Stimulated activated CD4-positive, alpha-beta T cell treated with anti-CD3 and anti-CD28 coated beads, Interleukin-2, amount 100 ng/mL, for 4 hours (primary cell): ENCODE measurements at regions not wholly inside any gene's neighbourhood (a gene's known extent, or its start where the extent isn't known, plus 50 kb on each side); places are given as distances from the start of the nearest gene placed in this dataset.
"Not testable (repeated sequence)": the region's sequence is repeated elsewhere in the genome, so short reads cannot be mapped to it uniquely, and the experiment has no call there.

Experiments used
- DNase-seq: peaks from one replicate; pipeline ENCODE4 v3.0.0-alpha.2; 2020; ENCODE audit warnings: low read depth

DNA sequence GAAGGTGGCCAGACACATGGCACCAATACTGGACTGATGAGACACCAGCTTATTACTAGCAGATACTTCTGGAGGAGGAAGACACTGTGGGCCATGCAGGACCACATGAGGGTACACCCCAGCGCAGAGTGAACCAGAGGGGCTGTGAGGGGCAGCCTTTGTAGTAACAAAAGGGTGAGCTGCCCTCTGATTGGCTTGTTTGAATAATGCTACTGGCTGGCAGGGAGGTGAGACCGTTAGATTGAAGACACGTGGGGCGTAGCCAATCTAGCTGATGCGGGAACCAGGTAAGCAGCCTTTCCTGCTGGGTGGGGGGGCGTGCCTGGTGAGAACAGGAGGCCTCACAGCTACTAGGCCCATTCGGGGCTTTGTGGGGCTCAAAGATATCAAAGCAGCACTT is 102.8 kb upstream of the SEC14L1 start:
- DNase-seq: no peak

DNA sequence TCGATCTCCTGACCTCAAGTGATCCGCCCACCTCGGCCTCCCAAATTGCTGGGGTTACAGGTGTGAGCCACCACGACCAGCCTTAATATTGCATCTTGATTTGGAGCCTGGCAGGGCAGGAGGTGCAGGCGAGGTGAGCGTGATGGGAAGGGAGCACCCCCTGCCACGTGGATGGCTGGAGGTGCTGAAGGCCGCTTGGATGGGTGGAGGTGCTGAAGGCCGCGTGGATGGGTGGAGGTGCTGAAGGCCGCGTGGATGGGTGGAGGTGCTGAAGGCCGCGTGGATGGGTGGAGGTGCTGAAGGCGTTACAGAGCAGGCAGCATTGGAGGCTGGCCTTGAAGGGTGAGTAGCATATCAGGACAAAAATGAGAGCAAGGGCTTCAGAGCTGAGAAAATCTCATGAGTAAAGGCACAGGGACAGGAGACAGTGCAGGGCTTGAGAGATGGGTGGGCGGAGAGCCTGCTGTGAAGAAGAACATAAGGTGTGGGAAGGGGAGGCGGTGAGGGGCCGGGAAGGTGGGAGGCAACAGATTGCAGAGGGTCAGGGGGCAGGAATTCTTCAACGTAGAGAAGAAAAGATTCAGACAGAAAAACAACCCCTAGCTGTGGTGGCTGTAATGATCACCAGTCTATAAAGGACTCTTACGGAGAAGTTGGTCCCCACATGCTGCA is 101.7 kb upstream of the SEC14L1 start:
- DNase-seq: no peak

DNA sequence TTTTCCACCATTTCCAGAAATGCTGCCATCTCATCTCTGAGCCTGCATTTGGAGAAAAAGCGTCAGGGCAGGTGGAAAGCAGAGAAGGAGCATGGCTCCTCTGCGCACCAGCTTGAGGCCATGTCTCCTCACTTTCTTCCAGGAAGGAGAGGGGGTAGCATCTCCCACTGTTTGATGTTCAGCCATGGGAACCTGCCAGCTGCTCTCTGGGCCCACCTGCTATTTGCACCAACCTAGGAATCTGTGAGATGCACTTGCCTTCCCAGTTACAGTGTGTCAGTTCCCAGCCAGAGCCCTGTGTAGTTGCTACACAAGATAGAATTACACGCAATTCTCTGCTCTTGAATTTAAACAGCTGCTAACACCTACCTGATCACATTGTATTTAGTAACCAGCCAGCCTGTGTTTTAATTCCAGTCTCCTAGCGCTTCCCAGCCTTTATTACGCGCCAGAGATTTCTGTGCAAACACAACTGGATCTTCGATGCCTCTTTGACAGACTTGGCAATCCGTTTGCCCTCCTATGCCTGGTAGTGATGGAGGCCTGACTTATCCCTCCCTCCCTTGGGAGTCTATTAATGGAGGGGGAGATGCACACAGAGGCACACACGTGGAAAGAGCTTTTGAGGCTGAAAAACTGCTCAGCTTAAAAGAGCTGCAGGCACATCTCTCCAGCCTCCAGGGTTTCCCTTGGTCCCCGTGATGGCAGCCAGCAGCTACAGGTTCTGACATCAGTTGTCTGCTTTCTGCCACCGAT is 98.1 kb upstream of the SEC14L1 start:
- DNase-seq: no peak

DNA sequence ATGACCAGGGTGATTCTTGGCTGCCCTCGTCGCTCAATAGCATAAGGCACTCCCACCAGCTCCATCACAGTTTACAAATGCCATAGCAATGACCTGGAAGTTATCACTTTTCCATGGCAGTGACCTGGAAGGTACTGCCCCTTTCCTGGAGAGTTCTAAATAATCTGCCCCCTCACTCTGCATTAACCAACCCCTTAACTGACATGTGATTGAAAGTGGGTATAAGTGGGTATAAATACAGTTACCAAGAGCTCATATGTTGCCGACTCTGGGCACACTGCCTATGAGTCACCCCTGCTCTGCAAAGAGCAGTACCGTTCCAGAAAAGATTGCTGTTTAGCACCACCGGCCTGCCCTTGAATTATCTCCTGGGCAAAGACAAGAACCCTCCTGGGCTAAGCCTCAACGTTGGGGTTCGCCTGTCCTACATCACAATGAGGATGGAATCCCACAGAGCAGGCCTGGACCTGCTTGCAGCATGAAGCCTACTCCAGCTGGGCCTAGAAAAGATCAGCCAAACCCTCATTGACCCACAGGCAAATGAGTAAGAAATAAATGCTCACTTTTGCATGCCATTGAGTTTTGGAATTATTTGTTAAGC is 95.2 kb upstream of the SEC14L1 start:
- no peak for DNase-seq

DNA sequence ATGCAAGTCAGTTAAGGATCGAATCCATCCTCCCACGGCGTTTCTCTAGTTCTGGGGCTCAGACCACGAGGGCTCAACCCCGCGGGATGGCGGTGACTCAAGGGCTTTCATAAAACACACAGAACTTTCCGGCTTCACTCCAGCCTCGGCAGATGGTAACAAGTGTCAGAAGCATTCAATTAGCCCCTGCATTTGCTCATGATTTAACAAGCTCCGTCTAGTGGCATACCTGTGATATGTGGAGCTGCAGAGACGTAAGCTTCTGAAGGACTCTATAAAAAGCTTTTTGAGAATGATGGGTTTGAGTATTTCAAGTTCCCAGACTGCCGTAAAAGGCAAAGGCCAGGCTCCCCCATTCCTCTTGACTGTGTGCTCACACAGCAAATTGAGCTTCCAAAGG is 91.3 kb upstream of the SEC14L1 start:
- no peak for DNase-seq

DNA sequence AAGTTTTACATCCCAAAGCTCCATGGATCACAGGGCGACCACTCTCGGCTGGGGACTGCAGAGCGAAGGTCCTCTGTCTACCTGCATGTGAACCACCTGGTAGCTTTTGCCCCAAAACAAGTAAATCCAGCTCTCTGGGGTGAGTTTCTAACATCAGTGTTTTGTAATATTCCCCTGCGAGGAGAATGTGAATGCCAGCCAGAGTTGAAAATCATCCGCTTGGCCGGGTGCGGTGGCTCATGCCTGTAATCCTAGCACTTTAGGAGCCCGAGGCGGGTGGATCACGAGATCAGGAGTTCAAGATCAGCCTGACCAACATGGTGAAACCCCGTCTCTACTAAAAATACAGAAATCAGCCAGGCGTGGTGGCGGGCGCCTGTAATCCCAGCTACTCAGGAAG is 89.9 kb upstream of the SEC14L1 start:
- not testable (repeated sequence) for DNase-seq

DNA sequence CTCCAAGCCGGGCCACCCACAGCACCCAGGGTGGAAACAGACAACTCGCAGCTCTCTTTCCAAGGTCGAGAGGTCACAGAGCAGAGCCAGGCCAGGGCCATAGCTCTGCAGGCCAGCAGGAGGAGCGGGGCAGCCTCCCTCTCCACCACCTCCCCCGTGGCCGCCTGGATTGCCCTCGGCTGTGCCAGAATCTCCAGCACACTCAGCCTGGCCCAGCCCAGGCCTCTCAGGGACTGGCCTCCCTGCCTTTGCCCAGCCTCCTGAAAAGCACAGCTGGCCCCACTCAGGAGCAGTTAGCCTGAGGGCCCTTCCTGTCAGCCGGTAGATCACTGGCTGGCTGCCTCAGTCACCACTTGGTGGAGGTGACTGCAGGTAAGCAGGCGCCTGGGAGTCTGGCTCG is 85.8 kb upstream of the SEC14L1 start:
- no peak for DNase-seq

DNA sequence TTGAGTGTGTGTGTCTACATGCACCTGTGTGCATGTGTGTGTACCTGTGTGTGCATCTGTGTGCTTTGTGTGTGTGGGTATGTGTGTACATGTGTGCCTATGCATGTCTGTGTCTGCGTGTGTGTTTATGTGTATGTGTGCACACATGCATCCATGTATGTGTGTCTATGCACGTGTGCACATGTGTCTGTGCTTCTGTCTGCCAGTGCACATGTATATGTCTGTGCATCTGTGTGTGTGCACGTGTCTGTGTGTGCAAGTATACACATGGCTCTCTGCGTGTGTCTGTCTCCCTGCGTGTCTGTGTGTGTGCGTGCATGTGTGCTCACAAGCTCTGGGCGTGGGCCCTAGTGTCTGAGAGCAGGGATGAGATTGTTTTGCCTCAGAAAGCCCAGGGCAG is 85.3 kb upstream of the SEC14L1 start:
- DNase-seq: no peak

DNA sequence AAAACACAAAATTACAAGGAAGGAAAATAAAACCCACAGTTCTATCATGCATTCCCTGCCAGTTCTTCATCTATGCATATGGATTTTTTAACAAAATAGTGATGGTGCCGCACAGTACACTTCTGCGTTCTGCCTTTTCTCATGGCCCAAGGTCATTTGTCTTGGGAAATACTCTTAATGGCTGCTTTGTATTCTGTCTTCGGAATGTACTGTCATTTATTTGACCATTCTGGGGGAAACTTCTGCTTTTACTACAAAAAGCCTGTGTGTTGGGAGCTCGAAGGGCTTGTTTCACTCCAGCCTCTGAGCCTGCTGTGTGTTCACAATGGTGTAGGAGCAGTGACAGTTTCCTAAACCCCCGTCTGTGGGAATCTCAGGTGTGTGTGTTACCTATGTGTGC is 82.8 kb upstream of the SEC14L1 start:
- DNase-seq: no peak

DNA sequence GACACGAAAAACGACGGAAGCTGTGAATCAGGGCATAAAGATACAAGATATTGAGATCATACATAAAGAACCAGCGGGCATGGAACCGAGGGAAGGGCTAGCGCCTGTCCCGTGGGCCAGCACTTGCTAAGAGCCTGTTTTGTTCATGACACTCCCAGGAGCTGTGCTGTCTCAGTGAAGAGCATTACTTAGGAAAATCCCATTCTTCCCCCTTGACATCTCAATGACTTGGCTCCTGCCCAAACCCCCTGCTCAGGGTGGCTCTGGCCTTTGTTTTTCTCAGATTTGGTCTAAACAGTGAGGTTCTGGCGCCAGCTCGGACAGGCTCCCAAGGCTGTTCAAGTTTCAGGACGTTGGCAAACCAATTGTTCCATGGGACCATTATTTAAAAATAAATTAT is 79.1 kb upstream of the SEC14L1 start:
- DNase-seq: no peak

DNA sequence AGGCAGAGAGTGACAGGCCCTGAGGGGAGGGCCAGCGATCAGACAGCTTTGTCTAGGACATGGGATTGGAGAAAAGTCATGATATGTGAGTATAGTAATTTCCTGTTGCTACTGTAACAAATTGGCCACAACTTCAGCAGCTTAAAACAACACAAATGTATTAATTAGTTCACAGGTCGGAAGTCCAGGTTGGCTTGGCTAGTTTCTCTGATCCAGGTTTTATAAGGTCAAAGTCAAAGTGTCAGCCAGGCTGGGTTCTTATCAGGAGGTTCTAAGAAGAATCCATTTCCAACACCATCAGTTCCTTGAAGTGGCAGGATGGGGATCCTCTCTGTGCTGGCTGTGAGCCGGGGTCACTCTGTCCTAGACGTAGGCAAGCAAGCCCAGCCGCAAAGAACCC is 76.2 kb upstream of the SEC14L1 start:
- no peak for DNase-seq

DNA sequence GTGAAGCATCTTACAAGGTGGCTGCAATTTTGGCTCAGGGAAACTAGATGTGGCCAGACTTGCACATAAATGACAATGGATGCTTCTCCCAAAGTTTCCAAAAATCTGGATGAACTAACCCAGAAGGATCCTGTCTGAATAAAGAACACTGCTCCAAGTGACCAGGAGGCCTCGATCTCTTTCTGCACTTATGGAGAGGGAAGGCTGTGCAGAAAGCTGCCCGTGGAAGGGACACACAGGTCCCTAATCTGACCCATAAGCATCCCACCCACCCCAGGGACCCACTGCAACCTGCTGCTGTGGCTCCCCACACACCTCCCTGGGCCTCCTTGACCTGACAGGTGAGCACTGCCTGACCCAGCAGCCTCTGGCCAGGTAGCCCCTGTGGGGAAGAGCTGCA is 74.6 kb upstream of the SEC14L1 start:
- DNase-seq: no peak

DNA sequence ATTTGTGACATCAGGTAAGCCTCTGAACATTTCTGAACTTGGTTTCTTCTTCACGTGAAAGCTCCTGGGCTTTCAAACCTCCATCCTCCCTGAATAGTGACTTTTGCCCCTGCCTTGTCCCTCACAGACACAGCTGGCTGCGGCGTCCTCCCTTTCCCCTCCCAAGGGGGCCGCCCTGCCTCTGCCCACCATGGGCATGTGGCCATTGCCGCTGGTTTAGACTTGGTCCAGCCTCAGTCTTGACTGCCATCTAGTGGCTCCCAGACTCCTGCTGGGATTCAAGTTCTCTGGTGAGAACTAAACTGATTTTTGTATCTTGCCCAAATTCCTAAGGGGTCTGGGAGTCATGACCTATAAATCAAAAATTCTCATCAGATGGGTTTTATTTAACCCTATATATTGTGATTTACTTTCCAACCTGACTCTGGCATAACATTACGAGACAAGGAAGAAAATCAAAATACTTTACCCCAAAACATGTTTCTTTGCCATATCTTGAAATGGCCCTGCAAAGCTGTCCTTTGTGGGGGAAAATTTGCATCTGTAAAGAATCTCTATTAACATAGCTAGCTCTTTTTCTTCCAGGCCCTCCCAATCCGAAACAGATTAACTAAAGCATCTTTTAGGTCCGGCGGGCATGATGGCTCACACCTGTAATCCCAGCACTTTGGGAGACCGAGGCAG is 73.9 kb upstream of the SEC14L1 start:
- not testable (repeated sequence) for DNase-seq

DNA sequence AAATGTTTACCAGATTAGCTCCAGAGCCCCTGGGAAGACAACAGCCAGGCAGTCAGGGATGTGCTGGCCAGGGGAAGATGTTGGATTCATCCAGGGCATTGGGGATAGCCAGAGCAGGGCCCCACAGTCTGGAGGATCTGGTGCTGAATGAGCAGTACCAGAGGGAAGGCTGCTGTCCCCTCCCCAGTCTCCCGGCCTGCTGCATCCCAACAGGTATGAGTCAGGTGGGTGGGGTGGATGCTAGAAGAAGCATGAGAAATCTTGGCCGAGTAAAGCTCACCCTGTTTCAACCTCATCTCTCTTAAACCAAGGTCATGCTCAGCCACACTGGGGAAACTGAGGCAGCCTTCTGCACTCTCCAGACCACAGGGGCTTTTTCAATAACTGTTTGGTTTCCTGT is 71.9 kb upstream of the SEC14L1 start:
- no peak for DNase-seq

DNA sequence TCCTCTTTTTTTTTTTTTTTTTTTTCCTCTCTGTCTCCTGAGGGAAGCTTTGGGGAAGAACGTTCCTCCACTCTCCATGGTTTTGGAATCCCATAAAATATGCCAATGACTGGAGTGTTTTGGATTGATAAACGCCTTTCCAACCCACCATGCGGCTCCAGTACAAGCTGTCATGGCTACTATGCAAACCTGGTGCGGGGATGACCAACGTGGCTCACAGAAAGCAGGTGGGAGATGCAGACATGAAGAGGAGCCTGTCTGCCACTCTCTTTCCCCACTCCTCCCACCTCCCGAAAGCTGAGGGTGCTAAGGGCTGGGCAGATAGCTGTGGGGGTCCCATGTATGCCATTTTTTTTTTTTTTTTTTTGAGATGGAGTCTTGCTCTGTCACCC is 69.9 kb upstream of the SEC14L1 start:
- DNase-seq: no peak

DNA sequence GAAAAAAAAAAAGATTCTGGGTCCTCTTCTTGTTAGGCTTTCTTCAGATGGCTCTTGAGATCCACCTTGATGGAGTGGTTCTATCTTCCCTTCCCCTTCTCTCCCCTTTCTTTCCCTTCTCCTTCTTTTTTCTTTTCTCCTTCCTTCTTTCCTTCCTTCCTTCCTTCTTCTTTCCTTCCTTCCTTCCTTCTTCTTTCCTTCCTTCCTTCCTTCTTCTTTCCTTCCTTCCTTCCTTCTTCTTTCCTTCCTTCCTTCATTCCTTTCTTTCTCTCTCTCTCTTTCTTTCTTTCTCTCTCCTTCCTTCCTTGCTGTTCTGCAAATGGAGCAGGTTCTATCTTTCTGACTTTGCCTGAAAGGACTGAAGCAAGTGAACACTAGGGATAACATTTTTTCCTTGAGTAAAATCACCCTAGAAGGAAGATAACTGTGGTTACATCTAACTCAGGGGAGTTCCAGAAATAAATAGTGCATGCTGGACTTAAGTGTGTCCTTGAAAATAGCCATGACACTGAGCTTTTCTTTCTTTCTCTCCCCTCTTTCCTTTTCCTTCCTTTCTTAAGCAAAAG is 68.8 kb upstream of the SEC14L1 start:
- DNase-seq: no peak

DNA sequence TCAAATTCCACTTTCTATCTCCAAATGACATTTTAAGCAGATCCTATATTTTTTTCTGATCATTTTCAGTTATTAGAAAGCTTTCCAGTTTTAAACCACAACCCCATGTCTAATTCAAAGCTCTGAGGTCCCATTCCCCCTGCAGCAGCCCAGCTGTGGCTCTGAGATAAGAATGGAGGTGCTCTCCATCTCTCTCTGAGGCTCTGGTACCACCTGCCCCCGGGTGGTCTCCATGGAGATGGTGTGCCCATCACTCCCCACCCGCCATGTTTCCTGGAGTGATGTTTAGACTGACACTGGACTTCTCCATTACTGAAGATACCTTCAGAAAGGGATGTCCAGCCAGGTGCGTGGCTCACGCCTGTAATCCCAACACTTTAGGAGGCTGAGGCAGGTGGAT is 68.1 kb upstream of the SEC14L1 start:
- no peak for DNase-seq

DNA sequence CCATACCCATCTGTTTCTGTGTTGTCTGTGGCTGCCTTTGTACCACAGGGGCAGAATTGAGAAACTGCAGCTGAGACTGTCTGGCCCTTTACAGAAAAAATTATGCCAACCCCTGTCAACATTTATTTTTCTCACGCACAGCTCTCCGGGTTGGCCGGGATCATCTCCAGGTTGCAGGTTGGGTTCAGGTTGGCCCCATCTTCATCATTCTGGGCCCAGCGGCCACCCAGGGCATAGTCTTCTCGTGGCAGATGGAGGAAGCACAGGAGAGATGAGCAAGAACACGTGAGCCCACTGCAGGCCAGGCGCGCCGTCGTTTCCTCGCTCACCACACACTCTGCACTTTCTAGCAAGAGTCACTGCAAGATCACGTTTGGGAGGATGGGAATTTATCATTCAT is 66.1 kb upstream of the SEC14L1 start:
- DNase-seq: no peak

DNA sequence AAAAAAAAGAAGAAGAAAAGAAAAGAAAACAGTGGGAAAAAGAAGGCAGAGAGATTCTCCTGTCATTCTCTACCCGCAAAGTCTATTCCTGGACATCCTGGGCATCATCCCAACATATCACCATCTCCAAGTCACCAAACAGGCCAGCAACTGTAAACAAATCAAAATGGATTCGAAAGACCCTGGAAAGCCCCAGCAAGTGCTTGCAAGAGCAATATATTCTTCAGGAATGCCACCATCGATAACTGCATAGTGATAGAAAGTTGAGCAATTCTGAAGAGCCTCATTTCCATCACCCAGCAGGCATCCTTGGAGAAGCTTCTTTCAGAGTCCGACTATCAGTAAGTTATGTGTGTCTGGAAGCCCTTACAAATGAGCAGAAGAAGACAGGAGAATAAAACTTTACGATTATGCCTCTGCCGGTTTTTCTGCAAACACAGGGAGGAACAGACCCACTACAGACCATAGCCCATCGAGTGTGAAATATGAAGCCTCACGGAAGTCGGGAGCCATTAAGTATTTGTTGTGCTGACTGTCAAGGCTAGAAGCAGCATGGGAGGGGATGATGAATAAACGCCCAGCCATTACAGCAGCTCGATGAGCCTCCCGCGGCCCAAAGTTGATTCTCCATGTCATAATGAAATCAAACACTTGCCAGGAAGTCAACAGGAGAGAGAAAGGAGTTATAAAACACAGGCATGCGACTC is 64.5 kb upstream of the SEC14L1 start:
- DNase-seq: no peak

DNA sequence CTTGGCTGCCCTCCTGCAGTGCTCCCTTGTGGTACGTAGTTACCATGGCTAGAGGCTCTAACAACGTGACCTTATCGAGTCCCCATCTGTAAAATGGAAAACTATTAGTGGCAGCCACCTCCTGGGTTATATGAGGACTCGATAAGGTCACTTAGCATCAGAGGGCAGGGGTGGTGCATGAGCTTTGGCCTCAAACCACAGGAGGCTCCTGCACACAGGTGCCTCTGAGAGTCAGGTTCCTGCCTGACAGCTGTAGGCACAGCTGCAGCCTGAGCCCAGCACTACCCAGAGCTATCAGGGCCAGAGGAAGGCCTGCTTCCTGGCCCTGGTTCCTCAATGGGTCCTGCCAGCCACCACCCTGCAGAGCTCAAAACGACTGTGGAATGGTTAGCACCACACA is 57.2 kb upstream of the SEC14L1 start:
- DNase-seq: no peak

DNA sequence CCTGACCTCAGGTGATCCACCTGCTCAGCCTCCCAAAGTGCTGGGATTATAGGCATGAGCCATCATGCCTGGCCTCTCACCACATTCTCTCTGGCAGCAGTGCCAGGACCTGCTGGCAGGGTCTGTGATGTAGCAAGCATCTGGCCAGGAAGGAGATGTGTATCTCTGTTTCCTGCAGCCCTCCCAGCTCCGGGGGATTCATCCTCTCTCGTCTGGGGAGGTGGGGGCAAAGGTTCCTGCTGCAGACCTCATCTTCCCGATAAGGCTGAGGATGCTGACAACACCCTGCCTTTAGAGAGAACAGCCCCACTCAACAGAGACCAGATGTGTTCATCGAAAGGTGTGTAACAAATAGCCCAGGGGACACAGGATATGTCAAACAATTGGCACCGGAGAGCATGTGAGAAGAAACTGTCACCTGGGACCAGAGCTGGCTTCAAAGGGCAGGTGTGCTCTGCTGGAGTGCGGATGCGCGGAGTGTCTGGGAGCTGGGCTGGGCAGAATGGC is 54.8 kb upstream of the SEC14L1 start:
- DNase-seq: no peak
